Loucy (cell line): ENCODE measurements at regions not wholly inside any gene's neighbourhood (a gene's known extent, or its start where the extent isn't known, plus 50 kb on each side); places are given as distances from the start of the nearest gene placed in this dataset.

ENCODE experiments used
- H2AFZ ChIP-seq: fragments of 200-600 bp; sonication (generic); 2 replicates; pipeline ENCODE4 v1.6.0; 2016; ENCODE audit warnings: antibody characterized with exemption, mild to moderate bottlenecking, low read length, moderate library complexity
- H3F3A ChIP-seq: fragments of 200-600 bp; 2 replicates; pipeline ENCODE4 v1.6.0; 2016; ENCODE audit warnings: antibody characterized with exemption, low read depth, mild to moderate bottlenecking
- H3K27me3 ChIP-seq: fragments of 200-600 bp; sonication (generic); 2 replicates; pipeline ENCODE4 v1.6.1; 2014; ENCODE audit warnings: low read length, mild to moderate bottlenecking; ENCODE audit not compliant: insufficient read depth, poor library complexity, severe bottlenecking
- H3K36me3 ChIP-seq: fragments of 200-600 bp; sonication (generic); 2 replicates; pipeline ENCODE4 v1.6.1; 2016; ENCODE audit warnings: low read length; ENCODE audit not compliant: insufficient read depth
- H3K4me1 ChIP-seq: fragments of 200-600 bp; sonication (generic); 2 replicates; pipeline ENCODE4 v1.5.1; 2014; ENCODE audit warnings: low read length, mild to moderate bottlenecking; ENCODE audit not compliant: insufficient read depth, poor library complexity, severe bottlenecking
- H3K4me2 ChIP-seq: fragments of 200-600 bp; sonication (generic); 2 replicates; pipeline ENCODE4 v1.6.0; 2014; ENCODE audit warnings: antibody characterized with exemption, low read length, low read depth, mild to moderate bottlenecking; ENCODE audit not compliant: poor library complexity, severe bottlenecking
- H3K4me3 ChIP-seq: fragments of 200-600 bp; sonication (generic); 2 replicates; pipeline ENCODE4 v1.5.1; 2014; ENCODE audit warnings: low read length, mild to moderate bottlenecking, mixed read lengths; ENCODE audit not compliant: poor library complexity, severe bottlenecking
- H3K79me2 ChIP-seq: fragments of 200-600 bp; sonication (generic); 2 replicates; pipeline ENCODE4 v1.6.1; 2014; ENCODE audit warnings: low read length; ENCODE audit not compliant: insufficient read depth
- H3K9ac ChIP-seq: fragments of 200-600 bp; sonication (generic); 2 replicates; pipeline ENCODE4 v1.6.0; 2014; ENCODE audit warnings: mild to moderate bottlenecking, low read depth, low read length, moderate library complexity; ENCODE audit not compliant: poor library complexity, severe bottlenecking
- H3K9me2 ChIP-seq: fragments of 200-600 bp; sonication (generic); replicated peaks from 2 replicates; pipeline ENCODE4 v1.6.1; 2016; ENCODE audit warnings: low read depth, low read length, mixed read lengths
- H3K9me3 ChIP-seq: fragments of 200-600 bp; sonication (generic); 2 replicates; pipeline ENCODE4 v1.6.1; 2014; ENCODE audit warnings: mild to moderate bottlenecking, antibody characterized with exemption, low read length, low read depth; ENCODE audit not compliant: insufficient read depth
- H4K20me1 ChIP-seq: fragments of 200-600 bp; sonication (generic); 2 replicates; pipeline ENCODE4 v1.6.0; 2014; ENCODE audit warnings: antibody characterized with exemption, low read length, mild to moderate bottlenecking; ENCODE audit not compliant: insufficient read depth, poor library complexity, severe bottlenecking
- CTCF ChIP-seq: fragments of 200-600 bp; sonication (generic); conservative IDR thresholded peaks from 2 replicates; pipeline ENCODE4 v1.5.1; 2014; ENCODE audit warnings: mild to moderate bottlenecking, antibody characterized with exemption, low read length
- EZH2phosphoT487 ChIP-seq: fragments of 200-600 bp; IDR thresholded peaks from 2 replicates; pipeline ENCODE4 v1.6.1; 2018; ENCODE audit warnings: antibody characterized with exemption, mild to moderate bottlenecking, moderate library complexity, borderline replicate concordance

- Histone ChIP-seq H3K4me1 (no peaks in the 10 kb centered on the region), H3K4me3 (no peak overlapping the region), H3K9ac (no peak overlapping the region)
Observed at GRCh38 chr18:37680911-37681310, 115.3 kb upstream of the CELF4 start.

GRCh38 chr18:37676276-37676675 lies 110.7 kb upstream of the CELF4 start:
- Histone ChIP-seq H2AFZ (no peak overlapping the region), H3K4me1 (no peaks in the 10 kb centered on the region), H3K9me3 (no peaks in the 10 kb centered on the region), H3K9me2 (no peaks in the 10 kb centered on the region), H3K4me2 (no peak overlapping the region), H3K79me2 (no peaks in the 10 kb centered on the region), H3K27me3 (no peaks in the 10 kb centered on the region), H3K9ac (no peak overlapping the region), H3K36me3 (no peaks in the 10 kb centered on the region), H3F3A (no peaks in the 10 kb centered on the region), H4K20me1 (no peaks in the 10 kb centered on the region), H3K4me3 (no peak overlapping the region)
- no peak for TF ChIP-seq CTCF
- no peak for TF ChIP-seq EZH2phosphoT487

More at GRCh38 chr18:37680911-37681310, 115.3 kb upstream of the CELF4 start:
- Histone ChIP-seq H3K27me3 (no peaks in the 10 kb centered on the region), H3F3A (no peaks in the 10 kb centered on the region), H2AFZ (no peak overlapping the region), H3K9me3 (no peaks in the 10 kb centered on the region), H3K4me2 (no peak overlapping the region), H3K36me3 (no peaks in the 10 kb centered on the region), H3K79me2 (no peaks in the 10 kb centered on the region), H4K20me1 (no peaks in the 10 kb centered on the region), H3K9me2 (no peaks in the 10 kb centered on the region)
- TF ChIP-seq EZH2phosphoT487 (no peak), CTCF (no peak)

GRCh38 chr18:37675699-37676098 lies 110.1 kb upstream of the CELF4 start:
- H3K9me2 ChIP-seq, result no peaks in the 10 kb centered on the region
- no peaks in the 10 kb centered on the region for H3K27me3 ChIP-seq
- H3K4me1 ChIP-seq, result no peaks in the 10 kb centered on the region
- no peaks in the 10 kb centered on the region for H3K36me3 ChIP-seq
- H4K20me1 ChIP-seq, result no peaks in the 10 kb centered on the region
- no peak overlapping the region for H3K4me3 ChIP-seq
- no peak overlapping the region for H3K4me2 ChIP-seq
- TF ChIP-seq CTCF (no peak), EZH2phosphoT487 (no peak)
- H3K9ac ChIP-seq, result no peak overlapping the region
- no peaks in the 10 kb centered on the region for H3K9me3 ChIP-seq
- no peak overlapping the region for H2AFZ ChIP-seq
- no peaks in the 10 kb centered on the region for H3F3A ChIP-seq
- H3K79me2 ChIP-seq, result no peaks in the 10 kb centered on the region
